Activated naive CD4-positive, alpha-beta T cell treated with anti-CD3 and anti-CD28 coated beads for 36 hours (primary cell): ENCODE measurements at regions not wholly inside any gene's neighbourhood (a gene's known extent, or its start where the extent isn't known, plus 50 kb on each side); places are given as distances from the start of the nearest gene placed in this dataset.

Source experiments
- CTCF ChIA-PET: fragments of 350-600 bp; sonication (Branson Sonifier 250); formaldehyde crosslinking; loops from one replicate; lab custom pipeline; 2021; ENCODE audit warnings: antibody characterized with exemption; lab: Charles Lee
- DNase-seq: peaks from one replicate; pipeline ENCODE4 v3.0.0-alpha.2; 2020
- H3K27ac Mint-ChIP-seq: one replicate; pipeline ENCODE4 v1.8.0; 2021; ENCODE audit warnings: mild to moderate bottlenecking, mixed read lengths
- H3K27me3 Mint-ChIP-seq: one replicate; pipeline ENCODE4 v1.8.0; 2021; ENCODE audit warnings: low read depth, mixed read lengths
- H3K36me3 Mint-ChIP-seq: one replicate; pipeline ENCODE4 v1.8.0; 2021; ENCODE audit warnings: low read depth, mixed read lengths
- H3K4me1 Mint-ChIP-seq: one replicate; pipeline ENCODE4 v1.8.0; 2021; ENCODE audit warnings: low read depth, mixed read lengths
- H3K4me3 Mint-ChIP-seq: one replicate; pipeline ENCODE4 v1.8.0; 2021; ENCODE audit warnings: mild to moderate bottlenecking, moderate library complexity, mixed read lengths
- H3K9me3 Mint-ChIP-seq: one replicate; pipeline ENCODE4 v1.8.0; 2021; ENCODE audit warnings: mixed read lengths
- intact Hi-C: fragments of 100-400 bp; cut with micrococcal nuclease; formaldehyde crosslinking; loops from one replicate; pipeline ENCODE4 v1.15.1; 2023

DNA sequence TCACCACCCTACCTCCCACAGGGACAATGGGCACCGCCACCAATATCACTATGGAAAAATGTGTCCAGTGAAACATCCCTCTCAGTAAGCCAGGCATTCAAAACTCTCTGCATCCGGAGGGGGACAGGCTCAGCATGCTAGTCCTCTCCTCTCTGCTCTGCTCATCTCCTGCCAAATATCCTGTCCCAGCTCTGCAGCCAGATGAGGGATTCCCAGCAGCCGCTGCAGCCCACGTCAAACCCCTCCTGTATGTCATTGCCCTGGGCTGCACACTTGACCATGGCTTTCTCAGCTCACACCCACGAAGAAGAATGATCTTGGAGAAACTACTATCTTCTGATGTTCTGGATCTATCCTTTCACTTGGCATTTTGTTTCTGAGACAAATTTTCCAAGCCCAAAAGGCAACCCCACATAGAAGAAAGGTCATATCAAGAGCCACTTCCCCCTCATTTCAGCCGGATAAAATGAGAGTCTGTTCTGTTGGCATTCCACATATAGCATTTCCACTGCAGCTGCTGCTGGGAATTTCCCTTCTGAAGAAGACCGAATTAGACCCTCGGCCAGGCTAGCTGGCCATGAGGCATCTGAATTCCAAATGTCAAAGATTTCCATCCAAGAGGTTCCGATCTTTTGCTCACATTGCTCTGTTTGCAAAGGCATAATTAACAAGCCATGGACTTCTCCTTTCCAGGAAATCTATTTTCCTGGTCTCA is 338.0 kb downstream of the ACTL7B start:
- no peak for DNase-seq
- H3K36me3 Mint-ChIP-seq, result no peaks in the 10 kb centered on the region
- peaks cover 4% of the 10 kb centered on the region for H3K9me3 Mint-ChIP-seq
- no peak overlapping the region for H3K4me3 Mint-ChIP-seq
- no peak overlapping the region for H3K27ac Mint-ChIP-seq
- no peaks in the 10 kb centered on the region for H3K4me1 Mint-ChIP-seq
- CTCF ChIA-PET, result no interaction called here
- no peaks in the 10 kb centered on the region for H3K27me3 Mint-ChIP-seq
- intact Hi-C loops, result no loop called here

DNA sequence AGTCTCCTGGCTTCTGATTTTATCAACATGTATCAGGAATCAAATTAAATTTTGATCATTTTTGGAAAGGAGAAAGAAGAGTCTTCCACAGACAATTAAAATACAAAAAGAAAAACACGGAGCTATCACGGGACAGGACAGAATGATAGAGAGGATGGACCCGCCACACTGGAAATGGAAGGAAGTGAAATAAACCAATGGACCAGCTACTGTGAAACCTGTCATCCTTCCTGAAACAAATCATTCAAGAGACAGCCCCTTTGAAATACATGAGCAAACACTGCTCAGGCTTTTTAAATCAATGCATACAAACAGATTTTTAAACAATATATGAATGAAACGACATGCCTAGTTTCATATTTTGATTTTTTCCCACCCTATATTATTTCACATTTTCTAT is 339.4 kb downstream of the ACTL7B start:
- no peaks in the 10 kb centered on the region for H3K27me3 Mint-ChIP-seq
- no peak overlapping the region for H3K27ac Mint-ChIP-seq
- H3K4me1 Mint-ChIP-seq, result no peaks in the 10 kb centered on the region
- intact Hi-C loops, result no loop called here
- DNase-seq, result no peak
- peaks cover 4% of the 10 kb centered on the region for H3K36me3 Mint-ChIP-seq
- CTCF ChIA-PET, result no interaction called here
- H3K4me3 Mint-ChIP-seq, result no peak overlapping the region
- peaks cover 6% of the 10 kb centered on the region for H3K9me3 Mint-ChIP-seq

DNA sequence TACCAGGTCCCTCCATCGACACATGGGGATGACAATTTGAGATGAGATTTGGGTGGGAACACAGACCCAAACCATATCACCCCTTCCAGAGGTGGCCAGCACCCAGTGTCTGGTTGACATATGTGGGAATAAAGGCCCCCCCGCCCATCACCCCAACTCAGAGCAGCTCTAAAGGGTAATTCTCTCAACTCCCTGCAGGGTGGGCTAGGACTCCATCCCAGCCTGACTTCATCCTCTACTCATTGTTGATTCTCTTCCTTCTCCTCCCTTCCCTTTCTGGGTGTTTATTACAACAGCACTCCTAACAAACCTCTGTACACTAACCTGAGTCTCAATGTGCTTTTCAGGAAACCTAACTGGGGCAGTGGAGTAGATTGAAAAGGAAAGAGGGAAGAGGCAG is 339.9 kb downstream of the ACTL7B start:
- no peak overlapping the region for H3K4me3 Mint-ChIP-seq
- intact Hi-C loops, result no loop called here
- H3K27me3 Mint-ChIP-seq, result no peaks in the 10 kb centered on the region
- H3K9me3 Mint-ChIP-seq, result peaks cover 5% of the 10 kb centered on the region
- no peak for DNase-seq
- H3K27ac Mint-ChIP-seq, result no peak overlapping the region
- peaks cover 4% of the 10 kb centered on the region for H3K36me3 Mint-ChIP-seq
- no peaks in the 10 kb centered on the region for H3K4me1 Mint-ChIP-seq
- CTCF ChIA-PET, result no interaction called here

DNA sequence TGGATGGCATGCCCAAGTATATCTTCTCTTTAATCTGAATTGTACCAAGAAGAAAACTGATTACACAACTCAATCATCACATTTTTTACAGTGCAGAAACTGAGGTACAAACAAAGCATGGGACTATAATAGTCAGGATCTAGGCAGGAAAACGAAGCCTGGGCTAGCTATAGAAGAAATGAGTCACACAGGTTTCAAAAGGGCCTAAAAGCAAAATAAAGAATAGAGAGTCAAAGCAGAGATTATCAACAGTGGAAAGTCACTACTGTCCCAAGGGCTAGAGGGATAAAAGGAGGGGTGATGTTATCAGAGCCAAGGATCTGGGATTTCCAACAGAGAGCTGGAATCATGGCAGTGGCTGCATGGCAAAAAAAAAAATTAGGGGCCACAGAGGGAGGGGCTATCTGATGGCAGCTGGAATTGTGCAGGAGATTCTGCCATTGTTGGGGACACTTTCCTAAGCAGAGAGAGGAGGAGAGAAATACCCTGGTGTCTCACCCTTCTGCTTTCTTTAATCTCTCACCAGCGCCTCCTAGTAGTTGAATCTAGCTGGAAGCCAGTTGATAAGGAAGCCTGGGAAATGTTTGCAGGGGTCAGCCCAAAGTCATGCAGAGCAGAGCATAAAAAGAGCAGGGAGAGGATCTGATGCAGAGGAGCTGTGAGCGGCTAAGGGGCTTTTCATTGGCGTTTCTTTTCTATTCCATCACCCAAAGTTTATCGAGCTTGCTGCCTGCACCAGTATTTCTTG is 343.2 kb downstream of the ACTL7B start:
- no peaks in the 10 kb centered on the region for H3K27me3 Mint-ChIP-seq
- H3K4me3 Mint-ChIP-seq, result no peak overlapping the region
- peaks cover 11% of the 10 kb centered on the region for H3K9me3 Mint-ChIP-seq
- H3K4me1 Mint-ChIP-seq, result no peaks in the 10 kb centered on the region
- H3K27ac Mint-ChIP-seq, result no peak overlapping the region
- intact Hi-C loops, result no loop called here
- H3K36me3 Mint-ChIP-seq, result peaks cover 4% of the 10 kb centered on the region
- no peak for DNase-seq
- CTCF ChIA-PET, result no interaction called here

GRCh38 chr9:108511307-108511706 is 344.5 kb downstream of the ACTL7B start:
- Mint-ChIP-seq H3K27ac (no peak overlapping the region), H3K4me1 (no peaks in the 10 kb centered on the region), H3K9me3 (peaks cover 11% of the 10 kb centered on the region), H3K4me3 (no peak overlapping the region), H3K36me3 (peaks cover 4% of the 10 kb centered on the region), H3K27me3 (no peaks in the 10 kb centered on the region)
- intact Hi-C loops, result no loop called here
- CTCF ChIA-PET, result no interaction called here
- DNase-seq, result no peak

DNA sequence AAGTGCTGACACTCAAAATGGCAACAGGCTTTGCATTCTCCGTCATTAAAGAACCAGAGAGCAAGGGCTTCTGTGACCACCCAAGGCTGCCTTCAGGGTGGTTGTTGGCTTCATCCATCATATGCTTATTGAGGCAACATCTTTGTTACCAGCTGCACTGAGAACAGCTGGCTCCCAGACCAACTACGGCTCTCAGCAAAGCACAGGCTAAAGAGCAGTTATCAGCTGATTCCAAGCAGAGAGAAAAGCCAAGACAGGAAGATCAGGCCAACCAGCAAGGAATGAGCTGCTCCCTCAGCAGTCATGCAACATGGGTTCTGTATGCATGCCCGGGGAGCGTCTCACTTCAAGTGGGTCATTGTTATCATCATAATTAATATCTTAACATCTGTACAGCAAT is 358.9 kb downstream of the ACTL7B start:
- Mint-ChIP-seq H3K4me3 (no peak overlapping the region), H3K9me3 (peaks cover 26% of the 10 kb centered on the region), H3K27ac (no peak overlapping the region), H3K27me3 (no peaks in the 10 kb centered on the region), H3K36me3 (peaks cover 5% of the 10 kb centered on the region), H3K4me1 (no peaks in the 10 kb centered on the region)
- intact Hi-C loops, result no loop called here
- CTCF ChIA-PET, result no interaction called here
- DNase-seq, result no peak

DNA sequence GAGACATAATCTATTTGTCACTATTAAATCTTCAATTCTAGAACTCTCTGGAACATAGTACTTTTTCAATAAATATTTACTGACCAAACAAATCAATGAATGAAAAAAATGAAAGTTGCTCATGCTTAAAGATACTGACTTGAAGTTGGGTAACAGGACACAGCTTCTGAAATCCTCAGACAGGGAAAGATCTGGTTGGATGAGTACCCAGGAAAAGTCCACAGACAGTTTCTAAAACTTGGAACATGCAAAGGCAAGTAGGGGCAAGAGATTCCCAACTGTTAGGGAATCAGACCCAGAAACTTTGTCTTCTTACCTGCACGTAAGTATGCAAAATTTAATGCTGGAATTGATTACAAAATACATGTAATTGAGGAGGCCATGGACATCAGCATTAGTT is 366.2 kb downstream of the ACTL7B start:
- DNase-seq, result no peak
- H3K4me1 Mint-ChIP-seq, result no peaks in the 10 kb centered on the region
- CTCF ChIA-PET, result no interaction called here
- intact Hi-C loops, result no loop called here
- no peaks in the 10 kb centered on the region for H3K27me3 Mint-ChIP-seq
- no peaks in the 10 kb centered on the region for H3K36me3 Mint-ChIP-seq
- H3K9me3 Mint-ChIP-seq, result peaks cover 4% of the 10 kb centered on the region
- H3K4me3 Mint-ChIP-seq, result no peak overlapping the region
- H3K27ac Mint-ChIP-seq, result no peak overlapping the region

- intact Hi-C loops, result no loop called here
- peaks cover 4% of the 10 kb centered on the region for H3K9me3 Mint-ChIP-seq
- H3K27me3 Mint-ChIP-seq, result no peaks in the 10 kb centered on the region
- H3K4me1 Mint-ChIP-seq, result no peaks in the 10 kb centered on the region
- no peaks in the 10 kb centered on the region for H3K36me3 Mint-ChIP-seq
- H3K4me3 Mint-ChIP-seq, result no peak overlapping the region
- no peak for DNase-seq
- CTCF ChIA-PET, result no interaction called here
- H3K27ac Mint-ChIP-seq, result no peak overlapping the region
Observed at GRCh38 chr9:108486831-108487230, 369.0 kb downstream of the ACTL7B start.

DNA sequence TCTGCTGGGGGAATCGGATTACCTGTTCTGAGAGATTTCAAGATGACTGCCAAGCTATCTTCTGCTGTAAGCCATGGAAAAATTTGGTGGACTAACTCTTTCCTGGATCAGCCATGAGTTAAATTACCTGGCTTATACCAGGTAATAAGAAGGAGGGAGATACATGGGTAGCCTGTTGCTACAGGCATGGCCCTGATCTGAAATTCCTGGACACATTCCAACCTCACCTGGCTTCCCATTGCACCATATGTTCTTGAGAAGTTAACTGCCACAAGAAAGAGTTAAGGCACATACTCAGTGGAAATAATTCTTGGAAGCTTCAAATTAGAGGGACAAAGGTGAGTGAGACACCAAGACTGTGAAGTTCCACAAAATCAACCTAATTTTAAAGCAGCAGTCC is 371.3 kb downstream of the ACTL7B start:
- intact Hi-C loops, result no loop called here
- CTCF ChIA-PET, result no interaction called here
- Mint-ChIP-seq H3K27ac (no peak overlapping the region), H3K9me3 (no peaks in the 10 kb centered on the region), H3K36me3 (no peaks in the 10 kb centered on the region), H3K27me3 (no peaks in the 10 kb centered on the region), H3K4me3 (no peak overlapping the region), H3K4me1 (no peaks in the 10 kb centered on the region)
- no peak for DNase-seq

DNA sequence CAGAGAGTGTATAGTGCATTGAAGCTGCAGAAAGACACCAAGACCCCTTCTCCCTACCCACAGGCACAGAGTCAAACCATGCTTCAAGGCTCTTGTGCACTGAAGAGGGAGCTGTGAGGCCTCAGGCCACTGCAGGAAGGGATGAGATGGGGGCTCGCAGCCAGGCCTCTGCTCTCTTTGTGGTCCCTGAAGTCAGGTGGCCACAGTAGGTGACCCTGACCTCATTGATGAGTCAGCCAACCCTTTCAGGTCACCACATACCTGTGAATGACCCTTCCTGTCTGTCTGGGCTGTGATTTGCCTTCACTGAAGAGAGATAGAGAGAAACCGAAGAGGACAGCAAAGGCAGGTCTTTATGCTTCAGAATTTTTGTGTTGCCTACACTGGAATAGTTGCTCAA is 372.1 kb downstream of the ACTL7B start:
- H3K4me1 Mint-ChIP-seq, result peaks cover 3% of the 10 kb centered on the region
- no peak for DNase-seq
- no peak overlapping the region for H3K4me3 Mint-ChIP-seq
- H3K36me3 Mint-ChIP-seq, result no peaks in the 10 kb centered on the region
- CTCF ChIA-PET, result no interaction called here
- H3K27me3 Mint-ChIP-seq, result no peaks in the 10 kb centered on the region
- intact Hi-C loops, result no loop called here
- H3K9me3 Mint-ChIP-seq, result no peaks in the 10 kb centered on the region
- no peak overlapping the region for H3K27ac Mint-ChIP-seq

- no peaks in the 10 kb centered on the region for H3K27me3 Mint-ChIP-seq
- H3K4me1 Mint-ChIP-seq, result peaks cover 3% of the 10 kb centered on the region
- CTCF ChIA-PET, result interaction anchor here (1.0 kb wide), 1 partner anchor 10 kb away, joined by 3 read pairs; no protein-coding TSS in a partner anchor
- intact Hi-C loops, result loop anchor here (10.0 kb wide), 1 partner anchor 995 kb away; the partner anchor contains the start of gene KLF4
- DNase-seq, result no peak
- H3K4me3 Mint-ChIP-seq, result no peak overlapping the region
- no peak overlapping the region for H3K27ac Mint-ChIP-seq
- no peaks in the 10 kb centered on the region for H3K36me3 Mint-ChIP-seq
- H3K9me3 Mint-ChIP-seq, result no peaks in the 10 kb centered on the region
Observed at GRCh38 chr9:108479989-108480652, 375.7 kb downstream of the ACTL7B start.

DNA sequence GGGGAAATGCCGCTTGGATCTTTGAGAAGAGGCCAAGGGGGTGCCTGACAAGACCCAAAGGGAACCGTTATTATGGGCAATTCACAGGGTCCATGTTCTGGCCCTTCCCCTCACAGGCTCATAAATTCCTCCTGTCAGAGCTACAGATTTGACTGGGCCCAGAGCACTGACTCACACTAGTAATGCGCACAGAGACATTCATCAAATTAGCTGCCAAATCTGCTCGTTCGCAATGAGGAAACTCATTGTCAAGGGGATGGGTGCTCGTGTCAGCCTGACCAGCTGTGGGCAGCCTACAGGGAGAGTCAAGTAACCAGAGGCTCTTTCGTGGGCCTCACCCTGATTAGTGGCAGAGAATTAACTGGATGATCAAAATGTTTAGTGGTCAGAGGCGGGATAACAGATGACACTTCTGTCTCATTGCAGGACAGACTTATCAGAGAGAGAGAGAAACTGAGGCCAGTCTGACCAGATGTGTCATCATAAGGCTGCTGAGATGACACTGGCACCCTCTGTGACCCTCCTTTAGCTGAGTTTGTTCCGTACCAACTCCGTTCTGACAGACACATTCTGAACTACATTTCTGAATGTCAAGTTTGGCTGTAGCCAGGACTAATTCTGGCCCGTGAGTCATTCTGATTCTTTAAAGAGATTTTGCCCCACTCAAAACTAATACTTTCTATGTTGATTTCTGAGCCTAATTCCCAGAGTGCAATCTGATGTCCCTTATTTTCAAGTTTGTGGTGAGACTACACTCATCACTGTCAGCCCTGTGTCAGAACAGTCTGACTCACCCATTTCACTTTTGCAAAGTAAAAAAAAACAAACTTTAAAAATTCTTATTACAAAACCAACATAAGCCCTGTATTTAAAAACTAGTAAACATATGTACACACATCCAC is 377.1 kb downstream of the ACTL7B start:
- intact Hi-C loops, result loop anchor here (10.0 kb wide), 1 partner anchor 994 kb away; the partner anchor contains the start of gene KLF4
- H3K9me3 Mint-ChIP-seq, result no peaks in the 10 kb centered on the region
- H3K4me1 Mint-ChIP-seq, result peaks cover 3% of the 10 kb centered on the region
- no peak overlapping the region for H3K27ac Mint-ChIP-seq
- CTCF ChIA-PET, result no interaction called here
- no peak overlapping the region for H3K4me3 Mint-ChIP-seq
- peak; percentile 9 for DNase-seq
- no peaks in the 10 kb centered on the region for H3K27me3 Mint-ChIP-seq
- no peaks in the 10 kb centered on the region for H3K36me3 Mint-ChIP-seq
